Umbilical cord (tissue), 1 donor: ENCODE measurements at regions not wholly inside any gene's neighbourhood (a gene's known extent, or its start where the extent isn't known, plus 50 kb on each side); places are given as distances from the start of the nearest gene placed in this dataset.

Source experiments
- DNase-seq: peaks from one replicate; pipeline ENCODE4 v3.0.0-alpha.2; 2015; ENCODE audit warnings: low spot score

- peak; percentile 84 for DNase-seq
Observed at GRCh38 chr16:85554114-85554888, 58.8 kb upstream of the GSE1 start.

GRCh38 chr16:85554889-85555718 is 58.0 kb upstream of the GSE1 start:
- DNase-seq = peak; percentile 81

- peak; percentile 53 for DNase-seq
Observed at GRCh38 chr16:85555719-85556455, 57.2 kb upstream of the GSE1 start.

- DNase-seq = peak; percentile 50
Observed at GRCh38 chr16:85556456-85557082, 56.6 kb upstream of the GSE1 start.

GRCh38 chr16:85557083-85557970 is 55.8 kb upstream of the GSE1 start:
- DNase-seq = peak; percentile 47

GRCh38 chr16:85557971-85558657 is 55.0 kb upstream of the GSE1 start:
- DNase-seq = no peak

GRCh38 chr16:85560932-85561247 is 52.2 kb upstream of the GSE1 start:
- DNase-seq = no peak

- no peak for DNase-seq
Observed at GRCh38 chr16:85561248-85562092, 51.7 kb upstream of the GSE1 start.

GRCh38 chr16:85562093-85562786 is 50.9 kb upstream of the GSE1 start:
- no peak for DNase-seq

GRCh38 chr16:85563034-85563433 is 50.1 kb upstream of the GSE1 start:
- no peak for DNase-seq
